RCC 7860 (cell line): ENCODE measurements at regions not wholly inside any gene's neighbourhood (a gene's known extent, or its start where the extent isn't known, plus 50 kb on each side); places are given as distances from the start of the nearest gene placed in this dataset.

Experiments used
- DNase-seq: peaks from one replicate; pipeline ENCODE4 v3.0.0-alpha.2; 2015; ENCODE audit warnings: low spot score
- FAIRE-seq: peaks from 2 replicates; lab custom pipeline; 2012; peaks lifted over from hg19 to GRCh38; lab: Jason Lieb, UNC

DNA sequence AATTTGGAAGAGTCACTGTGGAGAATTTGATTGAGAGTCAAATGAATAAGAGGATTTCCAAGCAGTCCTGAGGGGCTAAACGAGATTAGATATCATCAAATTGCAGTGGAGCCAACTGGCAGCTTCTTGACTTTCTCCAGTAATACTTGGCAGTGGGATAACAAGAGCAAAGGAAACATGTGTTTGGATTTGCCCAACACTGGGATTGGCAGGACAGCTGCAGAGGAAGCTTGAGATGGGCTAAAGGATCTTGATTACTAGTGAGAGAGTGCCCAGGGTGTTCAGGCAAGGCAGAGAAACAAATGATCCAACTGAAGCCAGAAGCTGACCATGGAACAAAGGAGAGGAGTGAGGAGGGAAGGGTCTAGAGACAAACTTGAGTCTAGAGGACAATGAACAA is 356.0 kb upstream of the ISL1 start:
- DNase-seq = no peak
- no peak for FAIRE-seq

GRCh38 chr5:51028394-51028793 is 354.9 kb upstream of the ISL1 start:
- FAIRE-seq (no peak), DNase-seq (no peak)

DNA sequence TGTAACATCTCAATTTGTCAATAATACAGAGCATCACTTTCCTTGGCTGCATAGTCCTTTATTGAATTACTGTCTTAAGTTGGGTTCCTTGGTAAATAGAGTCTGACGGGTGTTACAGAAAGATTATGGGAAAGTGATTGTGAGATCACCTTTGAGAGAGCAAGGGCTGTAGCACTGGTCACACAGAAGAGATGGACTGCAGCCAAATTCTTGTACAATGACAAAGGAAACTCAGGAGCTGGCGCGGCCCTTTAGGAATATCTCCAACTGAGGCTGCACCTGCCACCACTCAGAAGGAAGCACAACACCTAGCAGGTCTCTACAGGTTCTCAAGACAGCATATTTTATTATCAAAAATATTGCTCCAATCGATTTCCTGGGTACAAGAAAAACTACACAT is 350.0 kb upstream of the ISL1 start:
- no peak for DNase-seq
- FAIRE-seq = no peak

DNA sequence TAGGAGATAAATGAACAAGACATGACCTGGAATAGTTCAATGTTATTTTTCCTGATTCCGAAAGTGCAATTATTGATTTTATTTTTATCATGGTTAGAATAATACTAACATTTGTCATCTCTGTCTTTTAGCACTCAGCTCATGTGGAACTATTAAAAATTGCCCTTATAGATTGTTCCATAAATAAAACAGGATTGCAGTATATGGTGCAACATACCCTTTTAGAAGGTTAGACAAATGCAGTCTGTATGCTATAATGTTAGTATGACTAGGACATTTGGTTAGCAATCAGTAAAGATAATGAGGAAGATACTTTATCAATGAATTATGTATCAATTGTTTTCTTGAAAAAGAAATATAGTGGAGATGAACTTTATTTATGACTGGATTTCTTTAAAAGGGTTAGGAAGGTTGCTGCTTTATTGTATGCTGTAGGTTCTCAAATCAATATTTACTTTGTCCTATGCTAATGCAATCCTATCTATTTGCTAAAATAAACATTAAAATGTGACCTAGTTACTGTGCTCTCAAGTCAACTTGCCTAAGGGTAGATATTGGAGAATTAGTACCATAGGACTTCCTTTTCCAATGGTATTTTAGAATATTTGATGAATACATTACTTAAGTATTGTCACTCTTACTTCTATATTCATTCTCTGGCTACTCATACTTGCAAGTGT is 348.9 kb upstream of the ISL1 start:
- FAIRE-seq (no peak), DNase-seq (no peak)

- FAIRE-seq (no peak), DNase-seq (no peak)
Measured at GRCh38 chr5:51039424-51040329, 343.6 kb upstream of the ISL1 start.

GRCh38 chr5:51043745-51044144 is 339.5 kb upstream of the ISL1 start:
- DNase-seq = no peak
- FAIRE-seq = no peak

- DNase-seq (no peak), FAIRE-seq (no peak)
Measured at GRCh38 chr5:51047369-51047768, 335.9 kb upstream of the ISL1 start.

GRCh38 chr5:51053361-51053760 is 329.9 kb upstream of the ISL1 start:
- DNase-seq (no peak), FAIRE-seq (no peak)

DNA sequence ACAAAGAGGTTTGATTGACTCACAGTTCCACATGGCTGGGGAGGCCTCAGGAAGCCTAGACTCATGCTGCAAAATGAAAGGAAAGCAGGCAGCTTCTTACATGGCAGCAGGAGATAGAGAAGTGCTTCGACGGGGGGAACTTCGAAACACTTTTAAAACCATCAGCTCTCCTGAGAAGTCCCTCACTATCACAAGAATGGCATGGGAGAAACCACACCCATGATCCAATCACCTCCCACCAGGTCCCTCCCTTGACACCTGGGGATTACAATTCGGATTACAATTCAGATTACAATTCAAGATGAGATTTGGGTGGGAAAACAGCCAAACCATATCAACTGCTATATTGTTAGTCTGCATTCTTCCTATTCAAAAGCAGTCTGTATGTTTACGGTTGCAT is 322.3 kb upstream of the ISL1 start:
- FAIRE-seq = no peak
- no peak for DNase-seq

DNA sequence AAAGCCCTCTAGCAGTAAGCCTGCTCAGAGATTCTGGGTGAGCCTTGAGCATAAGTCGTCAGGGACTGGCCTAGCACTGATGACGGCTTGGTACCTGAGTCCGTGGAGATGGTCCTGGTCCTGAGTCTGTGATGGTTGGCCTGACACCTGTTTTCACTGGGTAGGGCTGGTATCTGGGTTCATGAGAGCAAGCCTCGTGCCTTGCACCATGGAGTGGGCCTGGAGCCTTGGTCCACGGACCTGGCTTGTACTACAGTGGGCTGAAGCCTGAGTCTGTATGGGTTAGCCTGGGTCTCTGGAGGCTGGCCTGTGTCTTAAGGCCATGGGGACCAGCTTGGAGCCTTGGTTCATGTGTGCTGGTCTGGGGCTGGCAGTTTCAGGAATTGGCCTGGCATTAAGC is 310.3 kb upstream of the ISL1 start:
- DNase-seq = no peak
- no peak for FAIRE-seq

DNA sequence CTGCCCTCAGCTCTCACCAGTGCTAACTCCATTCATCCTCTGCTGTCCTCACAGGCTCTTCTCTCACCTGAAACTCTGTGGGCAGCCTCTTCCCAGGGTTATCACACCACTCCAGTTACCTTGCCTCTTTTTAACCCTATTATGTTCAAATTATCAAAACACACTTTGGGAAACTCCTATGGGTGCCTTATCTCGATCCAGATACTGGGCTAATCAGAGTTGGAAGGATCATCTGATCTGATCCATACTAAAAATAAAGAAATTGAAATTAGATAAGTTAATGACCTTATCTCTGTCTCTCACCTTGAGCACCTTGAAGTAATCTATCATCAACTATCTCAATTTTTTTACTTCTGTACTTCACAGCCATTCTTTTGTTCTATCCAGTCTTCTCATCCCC is 300.5 kb upstream of the ISL1 start:
- DNase-seq (no peak), FAIRE-seq (no peak)

GRCh38 chr5:51091816-51092215 is 291.4 kb upstream of the ISL1 start:
- no peak for FAIRE-seq
- no peak for DNase-seq

DNA sequence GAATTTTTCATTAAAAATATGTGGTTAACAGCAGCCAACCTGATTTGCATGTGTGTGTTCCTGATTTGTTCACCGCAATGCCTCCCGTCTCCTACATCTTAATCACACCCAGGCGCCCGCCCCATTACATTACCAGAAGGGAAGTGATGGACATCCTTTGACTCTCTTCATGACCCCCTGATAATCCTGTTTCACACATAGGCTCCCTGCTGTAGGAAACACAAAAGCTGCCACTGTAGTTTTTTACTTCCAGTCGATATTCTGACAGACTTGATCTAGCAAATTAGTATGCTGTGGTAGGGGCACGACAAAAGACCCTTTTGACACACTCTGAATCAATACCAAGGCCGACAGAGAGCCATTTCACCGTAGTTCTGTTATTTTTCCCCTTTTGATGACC is 287.8 kb upstream of the ISL1 start:
- DNase-seq = no peak
- FAIRE-seq = no peak

DNA sequence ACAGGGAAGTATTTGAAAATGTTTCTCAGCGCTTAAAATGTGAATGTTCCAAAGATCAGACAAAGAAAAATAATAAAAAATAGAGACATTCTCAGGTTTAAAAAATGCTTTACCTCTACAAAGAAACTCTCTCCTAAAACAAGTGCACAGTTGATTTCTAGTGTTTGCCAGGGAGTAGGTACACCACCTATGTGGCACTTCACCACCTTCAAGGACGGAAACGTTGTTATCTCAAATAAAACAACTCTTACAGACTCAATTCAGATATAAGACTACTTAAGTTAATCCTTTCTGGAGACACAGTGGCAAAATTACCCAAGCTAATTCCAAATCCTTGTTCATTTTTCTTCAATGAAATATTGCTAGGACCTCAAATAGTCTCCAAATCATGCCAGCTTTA is 286.4 kb upstream of the ISL1 start:
- FAIRE-seq = no peak
- no peak for DNase-seq

DNA sequence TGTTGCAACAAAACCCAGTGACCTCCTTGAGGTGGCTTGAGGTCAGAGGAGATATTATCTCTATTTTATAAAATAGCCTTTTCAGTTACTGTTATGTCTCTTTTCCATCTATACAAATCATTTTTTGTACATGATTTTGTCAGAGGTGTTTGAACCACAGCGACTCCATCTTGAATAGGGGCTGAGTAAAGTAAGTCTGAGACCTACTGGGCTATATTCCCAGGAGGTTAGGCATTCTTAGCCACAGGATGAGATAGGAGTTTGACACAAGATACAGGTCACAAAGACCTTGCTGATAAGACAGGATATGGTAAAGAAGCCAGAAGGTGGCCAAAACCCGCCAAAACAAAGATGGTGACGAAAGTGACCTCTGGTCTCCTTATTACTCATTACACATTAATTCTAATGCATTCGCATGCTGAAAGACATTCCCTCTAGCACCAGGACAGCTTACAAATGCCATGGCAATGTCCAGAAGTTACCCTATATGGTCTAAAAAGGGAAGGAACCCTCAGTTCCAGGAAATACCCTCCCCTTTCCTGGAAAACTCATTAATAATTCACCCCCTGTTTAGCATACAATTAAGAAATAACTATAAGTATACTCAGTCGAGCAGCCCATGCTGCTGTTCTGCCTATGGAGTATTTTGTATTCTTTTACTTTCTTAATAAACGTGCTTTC is 283.9 kb upstream of the ISL1 start:
- FAIRE-seq (no peak), DNase-seq (no peak)

DNA sequence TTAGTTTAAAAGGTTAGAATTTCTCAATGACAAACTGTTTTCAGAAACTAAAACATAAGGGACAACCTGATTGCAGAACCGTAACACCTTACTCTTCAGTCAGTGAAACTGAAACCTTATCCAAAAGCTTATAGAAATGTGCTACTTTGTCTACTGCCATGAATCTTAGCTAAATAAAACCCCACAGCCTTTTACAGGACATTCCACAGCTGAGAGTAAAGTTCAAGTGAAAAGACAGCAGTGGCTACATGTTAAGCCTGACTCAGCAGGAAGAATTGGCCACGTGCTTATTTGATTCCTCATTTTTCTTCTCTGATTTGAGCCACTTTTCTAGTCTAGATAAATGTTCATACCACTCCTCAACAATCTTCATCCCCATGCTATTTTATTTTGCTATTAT is 278.7 kb upstream of the ISL1 start:
- FAIRE-seq (no peak), DNase-seq (no peak)

DNA sequence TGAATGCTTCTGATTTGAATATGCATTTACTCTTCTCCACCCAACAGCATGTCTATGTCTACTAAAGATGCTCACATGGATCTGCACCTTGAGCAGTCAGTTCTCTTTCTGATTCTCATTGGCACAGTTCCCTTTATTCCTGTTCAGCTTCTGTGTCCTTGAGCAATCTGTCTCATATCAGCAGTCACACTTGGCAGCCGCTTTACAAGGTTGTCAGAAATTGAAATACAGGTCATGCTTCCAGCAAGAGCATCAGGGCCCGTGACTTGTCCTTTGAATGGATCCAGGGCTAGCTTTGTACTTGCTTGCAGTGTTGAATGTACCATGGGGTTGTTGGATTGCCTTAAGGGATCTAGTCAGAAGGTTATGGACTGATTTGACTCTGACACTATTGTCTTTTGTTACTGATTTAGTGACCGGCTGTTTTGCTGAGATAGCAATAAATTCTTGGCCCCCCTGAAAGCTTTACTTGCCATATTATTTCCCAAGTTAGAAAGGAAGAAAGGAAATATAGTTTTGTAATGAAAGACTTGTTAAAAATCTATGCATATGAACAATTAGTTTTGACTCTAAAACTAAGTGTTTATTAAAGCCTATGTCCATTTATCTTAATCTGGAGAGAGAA is 273.4 kb upstream of the ISL1 start:
- FAIRE-seq (no peak), DNase-seq (no peak)

GRCh38 chr5:51131266-51131665 is 252.0 kb upstream of the ISL1 start:
- no peak for FAIRE-seq
- DNase-seq = no peak

GRCh38 chr5:51138164-51138563 is 245.1 kb upstream of the ISL1 start:
- DNase-seq (no peak), FAIRE-seq (no peak)

GRCh38 chr5:51148437-51148836 is 234.8 kb upstream of the ISL1 start:
- DNase-seq (no peak), FAIRE-seq (no peak)

- DNase-seq = no peak
- no peak for FAIRE-seq
Measured at GRCh38 chr5:51156222-51156621, 227.0 kb upstream of the ISL1 start.
